Testis (tissue), 2 donors: ENCODE measurements at regions not wholly inside any gene's neighbourhood (a gene's known extent, or its start where the extent isn't known, plus 50 kb on each side); places are given as distances from the start of the nearest gene placed in this dataset.

Source experiments
- CTCF ChIP-seq, 3 experiments: fragments of 450-650 bp in 2 of 3; fragments of 200-600 bp in 1 of 3; sonication (generic) in 1 of 3; IDR thresholded peaks; one replicate each; pipeline ENCODE4 v1.5.1; 2016 to 2019; ENCODE audit warnings: antibody characterized with exemption in 3 of 3, mild to moderate bottlenecking in 2 of 3, moderate library complexity in 1 of 3
- POLR2A ChIP-seq: fragments of 450-650 bp; IDR thresholded peaks from one replicate; pipeline ENCODE4 v1.6.1; 2017; ENCODE audit warnings: antibody characterized with exemption, mild to moderate bottlenecking, moderate library complexity

GRCh38 chr11:11789735-11790369 lies 51.9 kb upstream of the USP47 start:
- TF ChIP-seq CTCF (IDR thresholded peaks at IDR 0.05) (peak; percentile 53 to 59 (median 53)), POLR2A (no peak)
